GM12874 (cell line): ENCODE measurements at regions not wholly inside any gene's neighbourhood (a gene's known extent, or its start where the extent isn't known, plus 50 kb on each side); places are given as distances from the start of the nearest gene placed in this dataset.

Source experiments
- TF ChIP-seq, protein P1 (sequence below): IDR thresholded peaks from 2 replicates; pipeline ENCODE4 v1.5.1; 2011; ENCODE audit warnings: low read depth, mild to moderate bottlenecking, control low read depth, low read length, moderate library complexity; ENCODE audit not compliant: insufficient read depth

- TF ChIP-seq, protein P1, sequence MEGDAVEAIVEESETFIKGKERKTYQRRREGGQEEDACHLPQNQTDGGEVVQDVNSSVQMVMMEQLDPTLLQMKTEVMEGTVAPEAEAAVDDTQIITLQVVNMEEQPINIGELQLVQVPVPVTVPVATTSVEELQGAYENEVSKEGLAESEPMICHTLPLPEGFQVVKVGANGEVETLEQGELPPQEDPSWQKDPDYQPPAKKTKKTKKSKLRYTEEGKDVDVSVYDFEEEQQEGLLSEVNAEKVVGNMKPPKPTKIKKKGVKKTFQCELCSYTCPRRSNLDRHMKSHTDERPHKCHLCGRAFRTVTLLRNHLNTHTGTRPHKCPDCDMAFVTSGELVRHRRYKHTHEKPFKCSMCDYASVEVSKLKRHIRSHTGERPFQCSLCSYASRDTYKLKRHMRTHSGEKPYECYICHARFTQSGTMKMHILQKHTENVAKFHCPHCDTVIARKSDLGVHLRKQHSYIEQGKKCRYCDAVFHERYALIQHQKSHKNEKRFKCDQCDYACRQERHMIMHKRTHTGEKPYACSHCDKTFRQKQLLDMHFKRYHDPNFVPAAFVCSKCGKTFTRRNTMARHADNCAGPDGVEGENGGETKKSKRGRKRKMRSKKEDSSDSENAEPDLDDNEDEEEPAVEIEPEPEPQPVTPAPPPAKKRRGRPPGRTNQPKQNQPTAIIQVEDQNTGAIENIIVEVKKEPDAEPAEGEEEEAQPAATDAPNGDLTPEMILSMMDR, result no peak
These were observed 297.6 kb downstream of the TMX3 start for GRCh38 chr18:68417166-68417799.

DNA sequence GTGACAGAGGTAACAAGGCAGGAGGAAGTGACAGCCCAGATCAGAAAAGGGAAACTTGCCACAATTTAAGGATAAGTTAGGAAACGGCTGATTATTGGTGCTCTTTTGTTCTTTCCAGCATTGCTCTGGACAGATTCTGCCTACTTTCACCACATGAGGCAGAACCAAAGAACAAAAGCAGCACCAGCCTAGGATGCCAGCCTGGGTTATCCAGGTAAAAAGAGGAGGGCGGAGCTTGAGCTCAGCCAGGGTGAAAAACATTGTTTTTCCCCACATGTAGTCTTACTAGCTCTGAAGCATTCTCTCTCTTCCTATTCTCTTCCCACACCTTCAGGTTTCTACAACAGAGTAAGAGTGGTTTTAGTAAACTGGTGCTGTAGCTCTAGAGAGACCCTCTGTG, 300.5 kb downstream of the TMX3 start:
- TF ChIP-seq, protein P1, result no peak

DNA sequence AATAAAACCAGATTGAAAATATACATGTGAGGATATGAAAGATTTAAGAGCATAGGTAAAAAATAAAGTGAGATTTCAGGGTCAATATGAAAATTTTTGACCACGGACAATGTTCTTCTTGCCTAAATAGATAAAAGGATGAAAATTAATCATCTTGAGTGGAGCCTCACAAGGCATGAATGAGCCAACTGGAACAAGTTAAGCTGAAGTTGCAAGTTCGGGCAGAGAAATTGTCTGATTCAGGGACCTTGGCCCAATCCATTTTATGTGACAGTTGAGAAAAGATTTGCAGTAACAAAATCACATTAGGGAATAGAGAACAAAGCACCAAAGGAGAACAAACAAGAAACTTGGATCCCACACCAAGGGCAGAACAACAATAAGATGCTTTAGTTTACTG, 305.3 kb downstream of the TMX3 start:
- TF ChIP-seq, protein P1, result no peak

DNA sequence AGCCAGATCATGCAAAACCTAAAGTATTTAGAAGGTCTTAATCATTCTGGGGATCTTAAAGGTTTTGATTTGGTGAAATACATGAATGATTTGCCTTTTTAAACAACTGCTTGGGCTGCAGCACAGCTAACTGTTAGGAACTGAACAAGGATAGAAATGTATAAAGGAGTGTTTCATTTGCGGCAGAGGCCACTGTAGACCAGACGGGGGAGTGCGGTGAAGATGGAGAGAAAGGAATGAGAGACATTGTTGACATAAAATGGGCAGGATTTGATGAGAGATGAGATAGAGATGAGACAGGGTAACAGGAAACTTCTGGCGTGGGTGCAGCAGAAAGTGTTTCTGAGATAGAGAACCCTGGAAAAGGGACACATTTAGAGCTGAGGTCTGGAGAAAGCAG, 308.1 kb downstream of the TMX3 start:
- TF ChIP-seq, protein P1, result no peak

DNA sequence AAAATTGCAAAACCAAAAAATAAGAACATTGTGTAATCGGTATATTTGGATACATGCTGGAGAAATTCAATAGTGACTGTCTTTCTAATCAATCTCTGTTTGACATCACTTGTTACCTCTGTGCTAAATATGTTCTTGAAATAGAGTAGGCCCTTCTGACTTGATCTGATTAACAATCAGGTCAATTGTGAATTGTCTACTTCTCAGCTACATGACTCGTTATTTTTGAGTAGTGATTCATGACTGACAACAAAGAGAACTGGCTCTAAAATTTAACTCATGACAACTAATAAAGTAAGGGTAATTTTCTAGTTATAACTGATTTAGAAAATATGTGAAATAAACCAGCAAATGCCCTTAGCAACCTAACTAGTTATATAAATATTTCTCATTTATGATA, 312.1 kb downstream of the TMX3 start:
- TF ChIP-seq, protein P1, result no peak

GRCh38 chr18:68400889-68401288, 314.0 kb downstream of the TMX3 start:
- TF ChIP-seq, protein P1, result no peak

- TF ChIP-seq, protein P1, result no peak
These were observed 315.2 kb downstream of the TMX3 start for GRCh38 chr18:68399721-68400120.
